ENCODE measurements at regions not wholly inside any gene's neighbourhood (a gene's known extent, or its start where the extent isn't known, plus 50 kb on each side); places are given as distances from the start of the nearest gene placed in this dataset.

GRCh38 chr20:52683761-52684160 lies 288.4 kb upstream of the TSHZ2 start:
- Mint-ChIP-seq H3K36me3 (ENCODE audit: low read depth) (no peaks in the 10 kb centered on the region), H3K27me3 (ENCODE audit: low read depth, poor library complexity) (peaks cover 10% of the 10 kb centered on the region)

GRCh38 chr20:52682237-52682636 lies 289.9 kb upstream of the TSHZ2 start:
- no peak for TF ChIP-seq CTCF (IDR thresholded peaks at IDR 0.05)
- Mint-ChIP-seq H3K27me3 (ENCODE audit: low read depth, poor library complexity) (peaks cover 6% of the 10 kb centered on the region), H3K9me3 (peaks cover 14% of the 10 kb centered on the region)

More at GRCh38 chr20:52683761-52684160, 288.4 kb upstream of the TSHZ2 start:
- Mint-ChIP-seq H3K9me3 (peaks cover 14% of the 10 kb centered on the region), H3K4me3 (no peak overlapping the region), H3K27ac (no peak overlapping the region), H3K4me1 (peaks cover 14% of the 10 kb centered on the region)
- no peak for TF ChIP-seq CTCF (IDR thresholded peaks at IDR 0.05)
- no peak for DNase-seq

GRCh38 chr20:52681288-52681687 lies 290.9 kb upstream of the TSHZ2 start:
- Mint-ChIP-seq H3K4me3 (no peak overlapping the region), H3K36me3 (ENCODE audit: low read depth) (no peaks in the 10 kb centered on the region), H3K9me3 (peaks cover 11% of the 10 kb centered on the region), H3K27ac (no peak overlapping the region), H3K27me3 (ENCODE audit: low read depth, poor library complexity) (peaks cover 6% of the 10 kb centered on the region), H3K4me1 (peaks cover 26% of the 10 kb centered on the region)
- TF ChIP-seq CTCF (IDR thresholded peaks at IDR 0.05) = no peak
- DNase-seq = no peak

More at GRCh38 chr20:52682237-52682636, 289.9 kb upstream of the TSHZ2 start:
- Mint-ChIP-seq H3K36me3 (ENCODE audit: low read depth) (no peaks in the 10 kb centered on the region), H3K4me3 (no peak overlapping the region), H3K27ac (no peak overlapping the region), H3K4me1 (peaks cover 17% of the 10 kb centered on the region)
- DNase-seq = no peak

GRCh38 chr20:52677216-52677615 lies 294.9 kb upstream of the TSHZ2 start:
- Mint-ChIP-seq H3K4me3 (no peak overlapping the region), H3K27ac (no peak overlapping the region), H3K27me3 (ENCODE audit: low read depth, poor library complexity) (peaks cover 3% of the 10 kb centered on the region), H3K4me1 (peaks cover 19% of the 10 kb centered on the region), H3K36me3 (ENCODE audit: low read depth) (no peaks in the 10 kb centered on the region), H3K9me3 (peaks cover 14% of the 10 kb centered on the region)
- DNase-seq = no peak
- no peak for TF ChIP-seq CTCF (IDR thresholded peaks at IDR 0.05)

GRCh38 chr20:52676283-52676995 lies 295.7 kb upstream of the TSHZ2 start:
- H3K27me3 Mint-ChIP-seq (ENCODE audit: low read depth, poor library complexity) = peaks cover 3% of the 10 kb centered on the region
- no peak for TF ChIP-seq CTCF (IDR thresholded peaks at IDR 0.05)
- H3K27ac Mint-ChIP-seq = no peak overlapping the region

GRCh38 chr20:52675375-52675774 lies 296.8 kb upstream of the TSHZ2 start:
- TF ChIP-seq CTCF (IDR thresholded peaks at IDR 0.05) = no peak
- DNase-seq = no peak
- Mint-ChIP-seq H3K4me3 (no peak overlapping the region), H3K27me3 (ENCODE audit: low read depth, poor library complexity) (peaks cover 2% of the 10 kb centered on the region), H3K27ac (no peak overlapping the region), H3K4me1 (peaks cover 19% of the 10 kb centered on the region), H3K36me3 (ENCODE audit: low read depth) (no peaks in the 10 kb centered on the region), H3K9me3 (peaks cover 10% of the 10 kb centered on the region)

More at GRCh38 chr20:52676283-52676995, 295.7 kb upstream of the TSHZ2 start:
- Mint-ChIP-seq H3K9me3 (peaks cover 15% of the 10 kb centered on the region), H3K4me1 (peaks cover 19% of the 10 kb centered on the region), H3K36me3 (ENCODE audit: low read depth) (no peaks in the 10 kb centered on the region), H3K4me3 (peak overlapping the region; percentile 0)
- DNase-seq = no peak

Measured in nephron progenitor cell (in vitro differentiated cells).